ENCODE measurements at regions not wholly inside any gene's neighbourhood (a gene's known extent, or its start where the extent isn't known, plus 50 kb on each side); places are given as distances from the start of the nearest gene placed in this dataset.

DNA sequence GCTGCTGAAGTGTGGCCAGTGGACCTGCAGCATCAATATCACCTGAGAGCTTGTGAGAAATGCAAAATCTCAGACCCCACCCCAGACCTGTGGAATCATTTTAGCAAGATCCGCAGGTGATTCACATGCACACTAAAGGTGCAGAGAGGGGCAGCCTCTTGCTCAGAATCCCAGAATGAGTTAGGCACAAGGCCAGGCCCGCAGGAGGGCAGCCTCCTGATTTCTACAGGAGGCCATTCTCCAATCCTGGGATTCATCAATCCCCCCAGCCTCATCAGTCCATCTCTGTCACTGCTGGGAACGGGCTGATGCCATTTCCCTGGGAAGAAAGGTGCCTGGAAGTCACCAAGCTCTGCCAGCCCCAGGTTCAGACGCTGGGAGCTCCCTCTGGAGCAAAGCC is 63.0 kb upstream of the GPR26 start:
- Histone ChIP-seq H3K4me1 (ENCODE audit: control insufficient read depth in 1 of 2, insufficient read depth in 2 of 2, low read length in 2 of 2) (peaks cover 0 to 3% of the 10 kb centered on the region in 2 donors), H3K27ac (ENCODE audit: low read depth in 1 of 2, low read length in 2 of 2) (no peak overlapping the region), H3K36me3 (replicated peaks in 1 of 2; ENCODE audit: control insufficient read depth in 1 of 2, insufficient read depth in 2 of 2, low read length in 2 of 2) (no peaks in the 10 kb centered on the region), H3K9ac (ENCODE audit: insufficient read depth, low read length, poor library complexity, severe bottlenecking) (no peak overlapping the region), H3K4me2 (replicated peaks; ENCODE audit: extremely low read depth, low read length, poor library complexity, severe bottlenecking) (no peak overlapping the region), H3K27me3 (ENCODE audit: control insufficient read depth in 2 of 2, insufficient read depth in 2 of 2, low read length in 2 of 2) (no peaks in the 10 kb centered on the region), H3K9me3 (replicated peaks in 1 of 2; ENCODE audit: control insufficient read depth in 1 of 2, insufficient read depth in 1 of 2, low read length in 2 of 2) (no peaks in the 10 kb centered on the region), H4K20me1 (ENCODE audit: insufficient read depth, low read length) (no peaks in the 10 kb centered on the region), H3K79me2 (ENCODE audit: insufficient read depth, low read length) (no peaks in the 10 kb centered on the region), H3K4me3 (replicated peaks in 1 of 3; ENCODE audit: low read depth in 2 of 3, low read length in 3 of 3) (no peak overlapping the region), H2AFZ (ENCODE audit: insufficient read depth, low read depth, low read length, poor library complexity, severe bottlenecking) (no peak overlapping the region)
- 46% methylated on average over 3 of the region's 4 CpGs for WGBS (ENCODE audit: insufficient coverage)
- Mint-ChIP-seq H3K36me3 (no peaks in the 10 kb centered on the region), H3K27ac (no peak overlapping the region), H3K4me1 (peaks cover 1% of the 10 kb centered on the region), H3K4me3 (no peak overlapping the region), H3K27me3 (ENCODE audit: low read depth in 3 of 3) (peaks cover 4 to 14% (median 9%) of the 10 kb centered on the region in 3 donors), H3K9me3 (peaks cover 0 to 6% (median 2%) of the 10 kb centered on the region in 7 donors)
- DNase-seq, result no peak
- TF ChIP-seq, protein P1, sequence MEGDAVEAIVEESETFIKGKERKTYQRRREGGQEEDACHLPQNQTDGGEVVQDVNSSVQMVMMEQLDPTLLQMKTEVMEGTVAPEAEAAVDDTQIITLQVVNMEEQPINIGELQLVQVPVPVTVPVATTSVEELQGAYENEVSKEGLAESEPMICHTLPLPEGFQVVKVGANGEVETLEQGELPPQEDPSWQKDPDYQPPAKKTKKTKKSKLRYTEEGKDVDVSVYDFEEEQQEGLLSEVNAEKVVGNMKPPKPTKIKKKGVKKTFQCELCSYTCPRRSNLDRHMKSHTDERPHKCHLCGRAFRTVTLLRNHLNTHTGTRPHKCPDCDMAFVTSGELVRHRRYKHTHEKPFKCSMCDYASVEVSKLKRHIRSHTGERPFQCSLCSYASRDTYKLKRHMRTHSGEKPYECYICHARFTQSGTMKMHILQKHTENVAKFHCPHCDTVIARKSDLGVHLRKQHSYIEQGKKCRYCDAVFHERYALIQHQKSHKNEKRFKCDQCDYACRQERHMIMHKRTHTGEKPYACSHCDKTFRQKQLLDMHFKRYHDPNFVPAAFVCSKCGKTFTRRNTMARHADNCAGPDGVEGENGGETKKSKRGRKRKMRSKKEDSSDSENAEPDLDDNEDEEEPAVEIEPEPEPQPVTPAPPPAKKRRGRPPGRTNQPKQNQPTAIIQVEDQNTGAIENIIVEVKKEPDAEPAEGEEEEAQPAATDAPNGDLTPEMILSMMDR (IDR thresholded peaks at IDR 0.05), result no peak
- intact Hi-C loops (cut with micrococcal nuclease), result no loop called here

DNA sequence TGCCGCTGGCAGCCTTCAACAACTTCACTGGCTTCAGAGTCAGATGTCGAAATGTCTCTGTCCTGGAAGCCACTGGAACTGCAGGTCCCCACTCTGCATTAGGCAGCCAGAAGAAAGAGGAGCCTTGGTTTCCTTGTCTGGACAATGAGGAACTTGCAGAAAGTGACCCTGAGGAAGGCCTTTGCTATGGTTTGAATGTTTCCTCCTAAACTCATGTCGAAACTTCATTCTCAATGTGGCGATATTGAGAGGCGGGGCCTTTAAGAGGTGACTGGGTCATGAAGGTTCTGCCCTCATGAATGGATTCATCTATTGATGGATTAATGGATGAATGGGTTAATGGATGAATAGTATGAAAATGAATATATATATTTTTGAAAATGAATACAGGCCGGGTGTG is 61.6 kb upstream of the GPR26 start:
- Histone ChIP-seq H3K36me3 (replicated peaks in 1 of 2; ENCODE audit: control insufficient read depth in 1 of 2, insufficient read depth in 2 of 2, low read length in 2 of 2) (no peaks in the 10 kb centered on the region), H3K27me3 (ENCODE audit: control insufficient read depth in 2 of 2, insufficient read depth in 2 of 2, low read length in 2 of 2) (no peaks in the 10 kb centered on the region), H3K4me1 (ENCODE audit: control insufficient read depth in 1 of 2, insufficient read depth in 2 of 2, low read length in 2 of 2) (peaks cover 0 to 3% of the 10 kb centered on the region in 2 donors), H2AFZ (ENCODE audit: insufficient read depth, low read depth, low read length, poor library complexity, severe bottlenecking) (no peak overlapping the region), H4K20me1 (ENCODE audit: insufficient read depth, low read length) (no peaks in the 10 kb centered on the region), H3K4me3 (replicated peaks in 1 of 3; ENCODE audit: low read depth in 2 of 3, low read length in 3 of 3) (no peak overlapping the region), H3K4me2 (replicated peaks; ENCODE audit: extremely low read depth, low read length, poor library complexity, severe bottlenecking) (no peak overlapping the region), H3K9ac (ENCODE audit: insufficient read depth, low read length, poor library complexity, severe bottlenecking) (no peak overlapping the region), H3K9me3 (replicated peaks in 1 of 2; ENCODE audit: control insufficient read depth in 1 of 2, insufficient read depth in 1 of 2, low read length in 2 of 2) (no peaks in the 10 kb centered on the region), H3K27ac (ENCODE audit: low read depth in 1 of 2, low read length in 2 of 2) (no peak overlapping the region), H3K79me2 (ENCODE audit: insufficient read depth, low read length) (no peaks in the 10 kb centered on the region)
- peaks cover 1% of the 10 kb centered on the region for H3K4me1 Mint-ChIP-seq
- 68% methylated on average over 5 of the region's 6 CpGs for WGBS (ENCODE audit: insufficient coverage)
- H3K4me3 Mint-ChIP-seq, result no peak overlapping the region
- H3K36me3 Mint-ChIP-seq, result no peaks in the 10 kb centered on the region
- no peak for DNase-seq
- TF ChIP-seq, protein P1 (IDR thresholded peaks at IDR 0.05), result no peak
- intact Hi-C loops (cut with micrococcal nuclease), result no loop called here
- H3K9me3 Mint-ChIP-seq, result peaks cover 0 to 6% (median 0%) of the 10 kb centered on the region in 7 donors
- peaks cover 2 to 15% (median 11%) of the 10 kb centered on the region in 3 donors for H3K27me3 Mint-ChIP-seq (ENCODE audit: low read depth in 3 of 3)
- no peak overlapping the region for H3K27ac Mint-ChIP-seq
